Mesothelial cell of epicardium (in vitro differentiated cells): ENCODE measurements at regions not wholly inside any gene's neighbourhood (a gene's known extent, or its start where the extent isn't known, plus 50 kb on each side); places are given as distances from the start of the nearest gene placed in this dataset.

Source experiments
- DNase-seq, 2 experiments: peaks; one replicate each; pipeline ENCODE4 v3.0.0; 2021; ENCODE audit warnings: low spot score in 2 of 2; ENCODE audit not compliant: unreplicated experiment in 2 of 2
- H3K27ac Mint-ChIP-seq: 2 replicates; pipeline ENCODE4 v1.8.0; 2021; ENCODE audit warnings: mixed read lengths
- H3K27me3 Mint-ChIP-seq: 2 replicates; pipeline ENCODE4 v1.8.0; 2021; ENCODE audit warnings: low read depth, mixed read lengths
- H3K36me3 Mint-ChIP-seq: 2 replicates; pipeline ENCODE4 v1.8.0; 2021; ENCODE audit warnings: mixed read lengths
- H3K4me1 Mint-ChIP-seq: 2 replicates; pipeline ENCODE4 v1.8.0; 2021; ENCODE audit warnings: mixed read lengths
- H3K4me3 Mint-ChIP-seq: 2 replicates; pipeline ENCODE4 v1.8.0; 2021; ENCODE audit warnings: mild to moderate bottlenecking, moderate library complexity, mixed read lengths
- H3K9me3 Mint-ChIP-seq: 2 replicates; pipeline ENCODE4 v1.8.0; 2021; ENCODE audit warnings: mixed read lengths
- TF ChIP-seq, protein P1 (sequence below): fragments of 200-600 bp; sonication (generic); IDR thresholded peaks from one replicate; pipeline ENCODE4 v1.5.0; 2021; ENCODE audit warnings: antibody characterized with exemption; ENCODE audit not compliant: unreplicated experiment

DNA sequence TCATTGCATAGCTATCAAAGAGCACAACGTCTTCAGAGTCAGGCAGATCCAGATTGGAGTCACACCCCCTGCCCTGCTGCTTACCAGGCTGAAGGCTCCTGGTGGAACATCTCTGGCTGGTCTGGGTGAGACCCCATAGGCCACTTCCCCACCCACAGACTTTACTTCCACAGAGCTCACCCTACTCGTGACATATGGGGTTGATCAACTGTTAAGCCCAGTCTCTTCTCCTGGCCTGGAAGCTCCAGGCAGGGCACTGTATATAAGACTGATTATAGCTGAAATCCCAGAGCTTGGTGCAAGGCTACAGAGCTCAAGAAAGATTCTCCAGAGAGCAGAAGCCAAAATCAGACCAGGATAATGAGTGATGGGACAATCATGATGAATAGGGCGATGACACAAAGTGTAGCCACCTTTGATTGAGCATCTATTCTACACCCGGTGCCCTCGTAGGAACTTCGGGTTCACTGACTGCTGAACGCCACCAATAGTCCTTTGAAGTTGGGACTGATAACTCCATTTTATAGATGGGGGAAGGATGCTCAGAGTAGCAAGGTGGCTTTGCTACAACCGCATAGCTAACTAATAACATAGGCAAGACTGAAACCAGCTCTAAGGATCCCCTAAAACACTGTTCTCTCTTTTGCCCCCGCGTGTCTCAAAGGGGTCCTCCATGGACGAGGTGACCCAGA is 287.8 kb downstream of the BCL11B start:
- Mint-ChIP-seq H3K4me3 (no peak overlapping the region), H3K9me3 (peaks cover 8% of the 10 kb centered on the region), H3K27me3 (peaks cover 2% of the 10 kb centered on the region), H3K4me1 (no peaks in the 10 kb centered on the region), H3K27ac (no peak overlapping the region), H3K36me3 (no peaks in the 10 kb centered on the region)
- DNase-seq, result no peak
- TF ChIP-seq, protein P1, sequence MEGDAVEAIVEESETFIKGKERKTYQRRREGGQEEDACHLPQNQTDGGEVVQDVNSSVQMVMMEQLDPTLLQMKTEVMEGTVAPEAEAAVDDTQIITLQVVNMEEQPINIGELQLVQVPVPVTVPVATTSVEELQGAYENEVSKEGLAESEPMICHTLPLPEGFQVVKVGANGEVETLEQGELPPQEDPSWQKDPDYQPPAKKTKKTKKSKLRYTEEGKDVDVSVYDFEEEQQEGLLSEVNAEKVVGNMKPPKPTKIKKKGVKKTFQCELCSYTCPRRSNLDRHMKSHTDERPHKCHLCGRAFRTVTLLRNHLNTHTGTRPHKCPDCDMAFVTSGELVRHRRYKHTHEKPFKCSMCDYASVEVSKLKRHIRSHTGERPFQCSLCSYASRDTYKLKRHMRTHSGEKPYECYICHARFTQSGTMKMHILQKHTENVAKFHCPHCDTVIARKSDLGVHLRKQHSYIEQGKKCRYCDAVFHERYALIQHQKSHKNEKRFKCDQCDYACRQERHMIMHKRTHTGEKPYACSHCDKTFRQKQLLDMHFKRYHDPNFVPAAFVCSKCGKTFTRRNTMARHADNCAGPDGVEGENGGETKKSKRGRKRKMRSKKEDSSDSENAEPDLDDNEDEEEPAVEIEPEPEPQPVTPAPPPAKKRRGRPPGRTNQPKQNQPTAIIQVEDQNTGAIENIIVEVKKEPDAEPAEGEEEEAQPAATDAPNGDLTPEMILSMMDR, result no peak

DNA sequence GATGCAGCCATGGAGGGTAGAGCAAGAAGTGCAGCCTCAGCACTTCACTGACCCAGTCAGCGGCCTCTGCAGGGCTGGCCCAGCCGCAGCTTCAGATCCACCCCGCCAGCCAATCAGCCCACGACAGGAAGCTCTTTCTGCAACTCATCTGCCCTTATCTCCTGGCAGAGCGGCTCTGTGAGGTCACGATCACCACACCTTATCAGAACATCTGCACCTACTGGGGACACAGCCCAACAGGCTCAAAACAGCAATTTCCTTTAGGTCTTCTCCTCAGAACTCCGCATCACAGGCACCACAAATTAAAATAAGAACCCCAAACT is 287.3 kb downstream of the BCL11B start:
- no peaks in the 10 kb centered on the region for H3K4me1 Mint-ChIP-seq
- H3K9me3 Mint-ChIP-seq, result peaks cover 8% of the 10 kb centered on the region
- no peak overlapping the region for H3K4me3 Mint-ChIP-seq
- peaks cover 2% of the 10 kb centered on the region for H3K27me3 Mint-ChIP-seq
- no peak for DNase-seq
- TF ChIP-seq, protein P1, result no peak
- H3K36me3 Mint-ChIP-seq, result no peaks in the 10 kb centered on the region
- H3K27ac Mint-ChIP-seq, result no peak overlapping the region

DNA sequence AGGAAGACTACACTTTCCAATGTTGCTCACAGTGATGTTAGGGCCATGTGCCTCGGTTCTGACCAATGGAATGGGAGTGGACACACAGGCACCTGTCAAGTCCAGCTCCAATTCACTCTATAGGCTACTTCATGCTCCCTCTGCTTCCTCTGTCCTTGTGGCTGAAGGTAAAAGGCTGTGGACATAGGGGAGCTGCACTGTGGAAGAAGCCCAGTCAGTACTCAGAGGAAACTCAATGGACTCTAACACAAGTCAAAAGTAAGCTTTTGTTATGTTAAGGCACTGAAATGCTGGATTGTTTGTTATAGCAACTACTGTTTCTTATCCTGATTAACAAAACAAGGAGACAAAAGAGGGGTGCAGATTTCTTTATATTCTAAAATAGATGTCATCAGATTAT is 278.2 kb downstream of the BCL11B start:
- no peaks in the 10 kb centered on the region for H3K36me3 Mint-ChIP-seq
- no peaks in the 10 kb centered on the region for H3K27me3 Mint-ChIP-seq
- no peak for DNase-seq
- TF ChIP-seq, protein P1, result no peak
- no peak overlapping the region for H3K27ac Mint-ChIP-seq
- H3K9me3 Mint-ChIP-seq, result no peaks in the 10 kb centered on the region
- no peak overlapping the region for H3K4me3 Mint-ChIP-seq
- H3K4me1 Mint-ChIP-seq, result peaks cover 4% of the 10 kb centered on the region

DNA sequence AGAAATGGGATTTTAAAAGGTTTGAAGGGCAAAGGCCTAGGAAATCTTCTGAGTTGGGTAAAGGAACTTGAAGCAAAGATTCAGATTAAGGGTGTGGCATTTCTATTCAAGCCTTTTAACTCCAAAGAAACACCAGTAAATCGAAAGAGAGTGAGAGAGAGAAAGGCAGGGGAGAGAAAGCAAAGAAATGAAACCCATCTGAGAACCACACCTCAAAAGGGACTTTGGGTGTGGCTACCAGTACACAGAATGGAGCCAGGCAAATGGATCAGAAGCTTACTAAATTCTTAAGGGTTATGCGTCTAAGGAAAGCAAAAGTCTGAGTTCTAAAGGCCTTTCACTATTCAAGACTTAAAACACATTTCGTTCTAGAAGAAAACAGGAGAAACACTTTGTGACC is 277.4 kb downstream of the BCL11B start:
- Mint-ChIP-seq H3K27me3 (no peaks in the 10 kb centered on the region), H3K9me3 (no peaks in the 10 kb centered on the region), H3K36me3 (no peaks in the 10 kb centered on the region), H3K27ac (no peak overlapping the region), H3K4me1 (peaks cover 4% of the 10 kb centered on the region), H3K4me3 (no peak overlapping the region)
- TF ChIP-seq, protein P1, result no peak
- DNase-seq, result no peak

DNA sequence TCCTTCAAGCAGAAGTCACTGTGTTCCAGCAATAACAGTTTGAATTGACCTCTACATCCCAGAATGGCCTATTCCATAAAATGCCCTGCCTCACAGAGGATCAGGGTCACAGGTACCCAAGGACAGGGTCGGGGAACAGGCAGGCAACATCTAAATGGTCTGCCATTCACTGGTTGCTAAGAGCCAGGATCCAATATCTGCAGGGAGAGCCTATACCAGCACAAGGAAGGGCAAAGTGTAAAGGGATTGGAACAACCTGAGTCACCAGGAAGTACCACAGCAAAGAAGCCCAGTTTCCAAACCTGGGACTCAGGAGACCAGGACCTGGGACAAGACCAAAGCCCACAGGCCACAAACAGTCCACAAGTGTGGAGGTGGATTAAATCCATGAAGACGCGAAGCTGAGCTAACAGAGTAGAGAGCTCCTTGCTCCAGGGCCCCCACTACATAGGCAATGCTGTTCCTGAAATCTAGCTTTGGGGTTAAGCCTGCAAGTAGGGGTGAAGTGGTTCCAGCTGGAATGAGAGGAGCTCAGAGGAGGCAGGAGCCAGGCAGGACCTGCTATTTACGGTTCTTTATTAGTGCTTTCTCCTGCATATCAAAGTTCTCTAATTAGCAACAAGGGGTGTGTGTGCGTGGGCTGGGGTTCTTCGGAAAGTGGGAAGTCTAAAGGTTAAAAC is 274.3 kb downstream of the BCL11B start:
- Mint-ChIP-seq H3K27ac (no peak overlapping the region), H3K36me3 (no peaks in the 10 kb centered on the region), H3K4me1 (no peaks in the 10 kb centered on the region), H3K4me3 (no peak overlapping the region), H3K9me3 (no peaks in the 10 kb centered on the region), H3K27me3 (no peaks in the 10 kb centered on the region)
- TF ChIP-seq, protein P1, result no peak
- DNase-seq, result no peak
